Endothelial cell of umbilical vein (primary cell): ENCODE measurements at regions not wholly inside any gene's neighbourhood (a gene's known extent, or its start where the extent isn't known, plus 50 kb on each side); places are given as distances from the start of the nearest gene placed in this dataset.

Experiments used
- CTCF ChIP-seq, 2 donors: IDR thresholded peaks; 1 replicate in 1 of 2; 2 replicates in 1 of 2; pipeline ENCODE4 v1.5.1; 2011; ENCODE audit warnings: low read length in 2 of 2, mild to moderate bottlenecking in 2 of 2, moderate library complexity in 2 of 2, control low read depth in 1 of 2, inconsistent platforms in 1 of 2, low read depth in 1 of 2; ENCODE audit not compliant: insufficient read depth in 1 of 2; ENCODE audit errors: extremely low read depth in 1 of 2
- EZH2 ChIP-seq: IDR thresholded peaks from 2 replicates; pipeline ENCODE4 v1.6.1; 2012; ENCODE audit warnings: borderline replicate concordance, low read depth, mild to moderate bottlenecking, moderate library complexity, low read length, inconsistent platforms; ENCODE audit not compliant: severe bottlenecking
- JUN ChIP-seq: IDR thresholded peaks from 2 replicates; pipeline ENCODE4 v1.6.1; 2011; ENCODE audit warnings: borderline replicate concordance, low read depth; ENCODE audit not compliant: insufficient read length, insufficient read depth
- POLR2A ChIP-seq: IDR thresholded peaks from 2 replicates; pipeline ENCODE4 v1.6.1; 2012; ENCODE audit warnings: low read depth, mild to moderate bottlenecking, control low read depth, low read length
- POLR2AphosphoS5 ChIP-seq: IDR thresholded peaks from 2 replicates; pipeline ENCODE4 v1.6.1; 2012; ENCODE audit warnings: low read depth, mild to moderate bottlenecking, control low read depth, low read length, moderate library complexity; ENCODE audit not compliant: insufficient read depth

- no peak for TF ChIP-seq CTCF (IDR thresholded peaks at IDR 0.05; ENCODE audit: extremely low read depth in 1 of 2, insufficient read depth in 1 of 2, low read depth in 1 of 2, low read length in 2 of 2)
- no peak for TF ChIP-seq POLR2A
- TF ChIP-seq POLR2AphosphoS5, result no peak
- TF ChIP-seq EZH2, result no peak
- TF ChIP-seq JUN, result no peak
These were observed 151.1 kb upstream of the APC start for GRCh38 chr5:112586596-112587062.
